Progenitor cell of endocrine pancreas (in vitro differentiated cells): ENCODE measurements at regions not wholly inside any gene's neighbourhood (a gene's known extent, or its start where the extent isn't known, plus 50 kb on each side); places are given as distances from the start of the nearest gene placed in this dataset.

ENCODE experiments used
- DNase-seq: peaks from one replicate; pipeline ENCODE4 v3.0.0; 2021; ENCODE audit warnings: low spot score; ENCODE audit not compliant: unreplicated experiment
- H3K27ac Mint-ChIP-seq: 2 replicates; pipeline ENCODE4 v1.8.0; 2021; ENCODE audit warnings: mild to moderate bottlenecking, moderate library complexity, mixed read lengths
- H3K27me3 Mint-ChIP-seq: 2 replicates; pipeline ENCODE4 v1.8.0; 2021; ENCODE audit warnings: mixed read lengths
- H3K36me3 Mint-ChIP-seq: 2 replicates; pipeline ENCODE4 v1.8.0; 2022; ENCODE audit warnings: mixed read lengths; ENCODE audit not compliant: insufficient read depth
- H3K4me1 Mint-ChIP-seq: 2 replicates; pipeline ENCODE4 v1.8.0; 2021; ENCODE audit warnings: low read depth, mixed read lengths
- H3K4me3 Mint-ChIP-seq: 2 replicates; pipeline ENCODE4 v1.8.0; 2021; ENCODE audit warnings: low read depth, mild to moderate bottlenecking, moderate library complexity, mixed read lengths
- H3K9me3 Mint-ChIP-seq: 2 replicates; pipeline ENCODE4 v1.8.0; 2021; ENCODE audit warnings: low read depth, mixed read lengths
- CTCF ChIP-seq: fragments of 200-600 bp; sonication (generic); IDR thresholded peaks from one replicate; pipeline ENCODE4 v1.5.0; 2021; ENCODE audit warnings: antibody characterized with exemption, mild to moderate bottlenecking; ENCODE audit not compliant: unreplicated experiment

GRCh38 chr11:41826085-41826484 is 366.6 kb upstream of the LRRC4C start:
- TF ChIP-seq CTCF, result no peak
- H3K4me1 Mint-ChIP-seq, result no peaks in the 10 kb centered on the region
- no peak overlapping the region for H3K27ac Mint-ChIP-seq
- no peaks in the 10 kb centered on the region for H3K9me3 Mint-ChIP-seq
- no peaks in the 10 kb centered on the region for H3K27me3 Mint-ChIP-seq
- no peak for DNase-seq
- no peak overlapping the region for H3K4me3 Mint-ChIP-seq
- no peaks in the 10 kb centered on the region for H3K36me3 Mint-ChIP-seq

- no peak for TF ChIP-seq CTCF
- no peaks in the 10 kb centered on the region for H3K27me3 Mint-ChIP-seq
- no peak for DNase-seq
- H3K27ac Mint-ChIP-seq, result no peak overlapping the region
- no peaks in the 10 kb centered on the region for H3K36me3 Mint-ChIP-seq
- no peak overlapping the region for H3K4me3 Mint-ChIP-seq
- H3K4me1 Mint-ChIP-seq, result no peaks in the 10 kb centered on the region
- H3K9me3 Mint-ChIP-seq, result peaks cover 4% of the 10 kb centered on the region
These were observed 377.0 kb upstream of the LRRC4C start for GRCh38 chr11:41836431-41836830.

GRCh38 chr11:41842673-41843072 is 383.2 kb upstream of the LRRC4C start:
- H3K4me1 Mint-ChIP-seq, result no peaks in the 10 kb centered on the region
- no peak for TF ChIP-seq CTCF
- no peak overlapping the region for H3K4me3 Mint-ChIP-seq
- no peaks in the 10 kb centered on the region for H3K27me3 Mint-ChIP-seq
- H3K9me3 Mint-ChIP-seq, result peaks cover 16% of the 10 kb centered on the region
- H3K27ac Mint-ChIP-seq, result no peak overlapping the region
- DNase-seq, result no peak
- H3K36me3 Mint-ChIP-seq, result no peaks in the 10 kb centered on the region

GRCh38 chr11:41845066-41845465 is 385.6 kb upstream of the LRRC4C start:
- Mint-ChIP-seq H3K27ac (no peak overlapping the region), H3K9me3 (peaks cover 12% of the 10 kb centered on the region), H3K27me3 (no peaks in the 10 kb centered on the region), H3K4me1 (no peaks in the 10 kb centered on the region), H3K36me3 (no peaks in the 10 kb centered on the region), H3K4me3 (no peak overlapping the region)
- TF ChIP-seq CTCF, result no peak
- no peak for DNase-seq

GRCh38 chr11:41848349-41848748 is 388.9 kb upstream of the LRRC4C start:
- no peak overlapping the region for H3K4me3 Mint-ChIP-seq
- H3K27ac Mint-ChIP-seq, result no peak overlapping the region
- no peaks in the 10 kb centered on the region for H3K36me3 Mint-ChIP-seq
- no peaks in the 10 kb centered on the region for H3K27me3 Mint-ChIP-seq
- H3K4me1 Mint-ChIP-seq, result peaks cover 3% of the 10 kb centered on the region
- TF ChIP-seq CTCF, result no peak
- DNase-seq, result no peak
- H3K9me3 Mint-ChIP-seq, result no peaks in the 10 kb centered on the region
